SH-SY5Y (cell line): ENCODE measurements at regions not wholly inside any gene's neighbourhood (a gene's known extent, or its start where the extent isn't known, plus 50 kb on each side); places are given as distances from the start of the nearest gene placed in this dataset.

Source experiments
- GATA2 ChIP-seq: IDR thresholded peaks from 2 replicates; pipeline ENCODE4 v1.6.1; 2011; ENCODE audit warnings: mild to moderate bottlenecking, low read depth, low read length
- GATA3 ChIP-seq: IDR thresholded peaks from 2 replicates; pipeline ENCODE4 v1.6.1; 2011; ENCODE audit warnings: low read depth, mild to moderate bottlenecking, low read length, moderate library complexity

DNA sequence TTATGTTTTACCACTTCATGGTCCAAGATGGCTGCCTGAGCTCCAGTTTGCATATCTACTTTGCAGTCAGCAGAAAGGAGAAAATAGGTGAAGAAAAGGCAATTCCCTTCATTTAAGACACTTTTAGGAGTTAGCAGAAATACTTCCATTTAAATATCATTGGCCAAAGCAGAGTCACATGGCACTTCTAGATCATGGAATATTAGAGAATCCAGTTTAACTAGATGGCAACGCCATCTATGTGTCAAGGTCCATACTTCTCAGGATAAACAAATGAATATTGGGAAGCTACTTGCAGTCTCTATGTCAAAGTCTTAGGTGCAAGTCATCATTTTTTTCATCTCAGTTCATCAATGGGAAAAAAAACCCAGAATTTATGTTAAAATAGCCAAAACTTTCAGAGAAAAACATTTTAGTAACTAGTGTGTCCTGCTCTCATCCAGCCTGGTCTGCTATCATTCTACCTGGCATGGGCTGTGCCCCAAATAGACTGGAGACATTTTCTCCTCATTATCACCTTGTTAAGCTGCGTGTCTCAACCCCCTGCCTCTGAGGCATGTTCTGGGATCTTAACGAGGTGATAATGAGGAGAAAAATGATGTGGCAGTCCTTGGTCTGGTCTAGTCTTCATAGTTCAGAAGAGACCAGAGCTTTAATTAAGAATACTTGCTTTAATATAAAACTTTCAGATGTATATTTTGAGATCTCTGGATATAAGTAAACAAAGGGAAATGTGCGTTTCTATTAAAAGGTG is 227.3 kb downstream of the TBX18 start:
- TF ChIP-seq GATA2 (no peak), GATA3 (no peak)
